A549 (cell line): ENCODE measurements at regions not wholly inside any gene's neighbourhood (a gene's known extent, or its start where the extent isn't known, plus 50 kb on each side); places are given as distances from the start of the nearest gene placed in this dataset.

Experiments used
- ATAC-seq, 2 experiments: fragments of 200-7000 bp in 1 of 2; fragments of >200 bp in 1 of 2; cut with Nextera tagmentation in 1 of 2; cut with Tn5 transposase in 1 of 2; 3 replicates each; pipeline versions ENCODE4 v1.8.0 to v1.9.1; 2018 to 2020; ENCODE audit warnings: mild to moderate bottlenecking in 1 of 2, moderate library complexity in 1 of 2
- CTCF ChIA-PET: fragments of 300-600 bp; sonication (Branson Sonifier 250); formaldehyde crosslinking; extraction: SDS; loops from one replicate; lab custom pipeline; 2021; ENCODE audit warnings: antibody characterized with exemption, inconsistent platforms; lab: Yijun Ruan, JAX
- POLR2A ChIA-PET: fragments of 350-600 bp; formaldehyde crosslinking; extraction: SDS; loops from one replicate; lab custom pipeline; 2021; ENCODE audit warnings: antibody characterized with exemption, inconsistent platforms; lab: Yijun Ruan, JAX
- DNase-seq, 2 experiments: peaks; one replicate each; pipeline versions ENCODE4 v3.0.0 to v3.0.0-alpha.2; 2011 to 2016; ENCODE audit warnings: low read depth in 1 of 2, low spot score in 1 of 2
- FAIRE-seq: peaks from 2 replicates; lab custom pipeline; 2011; peaks lifted over from hg19 to GRCh38; lab: Jason Lieb, UNC
- H3K27ac ChIP-seq, 2 experiments: fragments of >200 bp; sonication (Bioruptor Twin); formaldehyde crosslinking; 3 replicates each; pipeline ENCODE4 v1.5.1; 2016 to 2017
- H3K4me1 ChIP-seq: fragments of >200 bp; sonication (Bioruptor Twin); formaldehyde crosslinking; 3 replicates; pipeline ENCODE4 v1.6.1; 2016
- H3K4me2 ChIP-seq: fragments of >200 bp; sonication (Bioruptor Twin); formaldehyde crosslinking; 3 replicates; pipeline ENCODE4 v1.6.1; 2016
- H3K4me3 ChIP-seq: fragments of >200 bp; sonication (Bioruptor Twin); formaldehyde crosslinking; 3 replicates; pipeline ENCODE4 v1.5.1; 2016
- H3K9me3 ChIP-seq: fragments of >200 bp; sonication (Bioruptor Twin); formaldehyde crosslinking; 3 replicates; pipeline ENCODE4 v1.6.1; 2016
- BHLHE40 ChIP-seq: IDR thresholded peaks from 2 replicates; pipeline ENCODE4 v1.6.1; 2012; ENCODE audit warnings: low read depth, low read length, inconsistent platforms
- EHF ChIP-seq: fragments of 250-450 bp; sonication (Bioruptor Pico); IDR thresholded peaks from 2 replicates; pipeline ENCODE4 v1.5.0; 2020; ENCODE audit warnings: mild to moderate bottlenecking
- EP300 ChIP-seq, 2 experiments: fragments of >200 bp; sonication (Bioruptor Twin); formaldehyde crosslinking; IDR thresholded peaks; 2 replicates in 1 of 2; 3 replicates in 1 of 2; pipeline ENCODE4 v1.6.1; 2016 to 2017
- FOSL2 ChIP-seq, 2 experiments: fragments of 450-650 bp in 1 of 2; fragments of >200 bp in 1 of 2; sonication (Bioruptor Twin) in 1 of 2; formaldehyde crosslinking; IDR thresholded peaks; 2 replicates each; pipeline versions ENCODE4 v1.5.0 to v1.6.1; 2016 to 2020; ENCODE audit warnings: mild to moderate bottlenecking in 1 of 2, moderate library complexity in 1 of 2
- GATA3 ChIP-seq: IDR thresholded peaks from 2 replicates; pipeline ENCODE4 v1.6.1; 2012; ENCODE audit warnings: borderline replicate concordance
- HEYL ChIP-seq: fragments of 250-450 bp; sonication (Bioruptor Pico); IDR thresholded peaks from 2 replicates; pipeline ENCODE4 v1.8.0; 2021; ENCODE audit warnings: mild to moderate bottlenecking, moderate library complexity
- HOXB13 ChIP-seq: fragments of 250-450 bp; sonication (Bioruptor Pico); IDR thresholded peaks from 2 replicates; pipeline ENCODE4 v1.5.0; 2020; ENCODE audit warnings: low read depth, mild to moderate bottlenecking, moderate library complexity
- HOXB5 ChIP-seq: fragments of 250-450 bp; sonication (Bioruptor Pico); IDR thresholded peaks from 2 replicates; pipeline ENCODE4 v1.5.0; 2020; ENCODE audit warnings: mild to moderate bottlenecking, moderate library complexity
- KDM5A ChIP-seq: fragments of 200-600 bp; sonication (generic); IDR thresholded peaks from 2 replicates; pipeline ENCODE4 v1.6.1; 2016; ENCODE audit warnings: antibody characterized with exemption, mild to moderate bottlenecking
- MAFK ChIP-seq: fragments of 450-650 bp; IDR thresholded peaks from 2 replicates; pipeline ENCODE4 v1.6.1; 2014; ENCODE audit not compliant: partially characterized antibody
- MYC ChIP-seq: IDR thresholded peaks from 2 replicates; pipeline ENCODE4 v1.6.1; 2012; ENCODE audit warnings: mild to moderate bottlenecking, inconsistent platforms, low read length, improper control_type of control experiment, borderline replicate concordance
- NFE2L2 ChIP-seq: fragments of 150-350 bp; conservative IDR thresholded peaks from 2 replicates; pipeline ENCODE4 v1.6.1; 2014; ENCODE audit warnings: low read length
- PHF8 ChIP-seq: fragments of 200-600 bp; sonication (generic); IDR thresholded peaks from 2 replicates; pipeline ENCODE4 v1.6.1; 2016; ENCODE audit warnings: low read depth, mild to moderate bottlenecking, antibody characterized with exemption, moderate library complexity, borderline replicate concordance
- POLR2A ChIP-seq: IDR thresholded peaks from 2 replicates; pipeline ENCODE4 v1.6.1; 2012; ENCODE audit warnings: mild to moderate bottlenecking, low read length
- POLR2AphosphoS2 ChIP-seq: conservative IDR thresholded peaks from 2 replicates; pipeline ENCODE4 v1.6.1; 2012; ENCODE audit warnings: low read length, improper control_type of control experiment, inconsistent platforms
- RAD21 ChIP-seq, 2 experiments: fragments of >200 bp in 1 of 2; sonication (Bioruptor Twin) in 1 of 2; formaldehyde crosslinking in 1 of 2; IDR thresholded peaks in 1 of 2; conservative IDR thresholded peaks in 1 of 2; 2 replicates in 1 of 2; 3 replicates in 1 of 2; pipeline ENCODE4 v1.6.1; 2012 to 2018; ENCODE audit warnings: inconsistent platforms in 1 of 2
- RARB ChIP-seq: fragments of 250-450 bp; sonication (Bioruptor Pico); IDR thresholded peaks from 2 replicates; pipeline ENCODE4 v1.8.0; 2021; ENCODE audit warnings: mild to moderate bottlenecking, moderate library complexity
- TFCP2L1 ChIP-seq: fragments of 250-450 bp; sonication (Bioruptor Pico); IDR thresholded peaks from 2 replicates; pipeline ENCODE4 v1.5.0; 2021; ENCODE audit warnings: mild to moderate bottlenecking
- ZFP36 ChIP-seq: fragments of 450-650 bp; IDR thresholded peaks from 2 replicates; pipeline ENCODE4 v1.6.1; 2014; ENCODE audit warnings: borderline replicate concordance; ENCODE audit not compliant: partially characterized antibody
- WGBS: methylation state at CpG from one replicate; pipeline ENCODE4 v1.1.6; 2017; ENCODE audit errors: missing lambda C conversion rate; 5-methylcytosine and 5-hydroxymethylcytosine counted together
- TF ChIP-seq, protein P1 (sequence below): fragments of >200 bp; sonication (Bioruptor Twin); formaldehyde crosslinking; IDR thresholded peaks from 3 replicates; pipeline ENCODE4 v1.5.1; 2016
- TF ChIP-seq, protein P2 (sequence below): IDR thresholded peaks from 2 replicates; pipeline ENCODE4 v1.6.1; 2012; ENCODE audit warnings: low read depth, borderline replicate concordance
- TF ChIP-seq, protein P3 (sequence below): fragments of >200 bp; sonication (Bioruptor Twin); formaldehyde crosslinking; IDR thresholded peaks from 3 replicates; pipeline ENCODE4 v1.6.1; 2016
- TF ChIP-seq, protein P4 (sequence below): fragments of 150-350 bp; IDR thresholded peaks from 2 replicates; pipeline ENCODE4 v1.6.1; 2014; ENCODE audit warnings: low read depth, mild to moderate bottlenecking, low read length
- TF ChIP-seq, protein P5 (sequence below): fragments of 450-650 bp; IDR thresholded peaks from 2 replicates; pipeline ENCODE4 v1.6.1; 2014; ENCODE audit warnings: antibody characterized with exemption

DNA sequence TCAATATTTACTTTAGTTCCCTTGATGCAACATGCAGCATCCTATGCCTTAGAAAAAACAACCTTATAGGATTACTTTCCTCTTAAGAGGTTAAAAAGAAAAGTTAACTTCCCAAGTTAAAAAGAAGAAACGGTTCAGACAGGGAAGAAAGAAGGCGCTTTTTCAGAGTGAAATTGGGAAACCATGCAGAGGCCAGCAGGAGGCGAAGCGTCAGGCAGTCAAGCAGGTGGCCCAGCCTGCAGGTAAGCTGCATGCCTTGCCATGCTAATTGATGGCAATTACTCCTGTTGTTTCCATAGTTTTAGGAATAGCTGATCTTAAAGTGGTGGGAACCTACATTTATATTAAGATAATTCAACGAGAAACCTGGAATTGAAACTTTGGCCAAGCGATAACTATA, 302.6 kb upstream of the SP4 start:
- Histone ChIP-seq H3K4me2 (no peak overlapping the region), H3K4me3 (no peak overlapping the region), H3K4me1 (no peaks in the 10 kb centered on the region), H3K27ac (no peak overlapping the region), H3K9me3 (no peaks in the 10 kb centered on the region)
- CTCF ChIA-PET, result no interaction called here
- FAIRE-seq, result no peak
- no peak for ATAC-seq
- TF ChIP-seq MYC (no peak), NFE2L2 (no peak), EP300 (IDR thresholded peaks at IDR 0.05) (no peak), RAD21 (conservative IDR thresholded peaks at IDR 0.05 in 1 of 2, IDR thresholded peaks at IDR 0.05 in 1 of 2) (no peak), MAFK (no peak), POLR2A (no peak), HEYL (CRISPR knock-in tag) (no peak)
- TF ChIP-seq, protein P1, sequence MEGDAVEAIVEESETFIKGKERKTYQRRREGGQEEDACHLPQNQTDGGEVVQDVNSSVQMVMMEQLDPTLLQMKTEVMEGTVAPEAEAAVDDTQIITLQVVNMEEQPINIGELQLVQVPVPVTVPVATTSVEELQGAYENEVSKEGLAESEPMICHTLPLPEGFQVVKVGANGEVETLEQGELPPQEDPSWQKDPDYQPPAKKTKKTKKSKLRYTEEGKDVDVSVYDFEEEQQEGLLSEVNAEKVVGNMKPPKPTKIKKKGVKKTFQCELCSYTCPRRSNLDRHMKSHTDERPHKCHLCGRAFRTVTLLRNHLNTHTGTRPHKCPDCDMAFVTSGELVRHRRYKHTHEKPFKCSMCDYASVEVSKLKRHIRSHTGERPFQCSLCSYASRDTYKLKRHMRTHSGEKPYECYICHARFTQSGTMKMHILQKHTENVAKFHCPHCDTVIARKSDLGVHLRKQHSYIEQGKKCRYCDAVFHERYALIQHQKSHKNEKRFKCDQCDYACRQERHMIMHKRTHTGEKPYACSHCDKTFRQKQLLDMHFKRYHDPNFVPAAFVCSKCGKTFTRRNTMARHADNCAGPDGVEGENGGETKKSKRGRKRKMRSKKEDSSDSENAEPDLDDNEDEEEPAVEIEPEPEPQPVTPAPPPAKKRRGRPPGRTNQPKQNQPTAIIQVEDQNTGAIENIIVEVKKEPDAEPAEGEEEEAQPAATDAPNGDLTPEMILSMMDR, result no peak
- TF ChIP-seq, protein P2, sequence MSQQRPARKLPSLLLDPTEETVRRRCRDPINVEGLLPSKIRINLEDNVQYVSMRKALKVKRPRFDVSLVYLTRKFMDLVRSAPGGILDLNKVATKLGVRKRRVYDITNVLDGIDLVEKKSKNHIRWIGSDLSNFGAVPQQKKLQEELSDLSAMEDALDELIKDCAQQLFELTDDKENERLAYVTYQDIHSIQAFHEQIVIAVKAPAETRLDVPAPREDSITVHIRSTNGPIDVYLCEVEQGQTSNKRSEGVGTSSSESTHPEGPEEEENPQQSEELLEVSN, result no peak
- POLR2A ChIA-PET, result no interaction called here
- whole genome bisulfite sequencing, result 10% methylated on average over 6 of the region's 6 CpGs
- DNase-seq, result no peak

DNA sequence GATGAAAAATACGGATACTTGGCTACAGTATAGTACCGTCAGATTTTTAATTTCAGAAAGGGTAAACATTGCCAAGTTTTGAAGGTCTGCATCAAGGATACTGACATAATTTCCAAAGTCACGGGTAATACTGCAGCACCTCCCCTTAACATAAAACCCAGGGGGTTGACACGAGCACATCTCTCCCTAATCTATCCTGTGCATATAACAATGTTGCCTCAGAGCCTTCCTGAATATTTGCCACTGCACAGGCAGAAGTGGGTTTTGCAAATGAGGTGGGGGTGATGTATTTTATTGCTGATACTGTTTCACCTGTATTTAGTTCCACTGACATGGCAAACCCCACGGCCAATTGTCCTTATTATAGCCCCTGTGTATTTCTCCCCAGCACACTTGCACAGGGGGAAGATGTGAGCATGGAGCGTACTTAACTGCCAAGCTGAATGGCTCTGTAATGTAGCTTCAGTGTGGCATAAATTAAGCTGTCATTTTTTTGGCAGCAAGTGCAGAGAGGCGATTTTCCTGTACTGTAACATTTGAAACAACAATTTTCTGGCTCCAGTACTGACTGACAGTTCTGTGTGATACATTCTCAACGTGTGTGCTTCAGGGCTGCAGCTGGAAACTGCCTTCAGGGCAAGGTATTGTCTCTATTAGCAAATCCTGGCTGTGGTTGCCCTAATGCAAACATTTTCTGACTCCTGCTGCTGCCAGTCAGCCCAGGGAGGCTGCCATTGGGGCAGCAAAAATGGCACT, 299.6 kb upstream of the SP4 start:
- H3K9me3 ChIP-seq, result no peaks in the 10 kb centered on the region
- H3K27ac ChIP-seq, result no peak overlapping the region
- no peak for FAIRE-seq
- CTCF ChIA-PET, result no interaction called here
- ATAC-seq, result no peak
- WGBS, result 9% methylated on average over 8 of the region's 8 CpGs
- H3K4me2 ChIP-seq, result no peak overlapping the region
- no peak for DNase-seq
- no peak for TF ChIP-seq HOXB5 (CRISPR knock-in tag)
- TF ChIP-seq, protein P3, sequence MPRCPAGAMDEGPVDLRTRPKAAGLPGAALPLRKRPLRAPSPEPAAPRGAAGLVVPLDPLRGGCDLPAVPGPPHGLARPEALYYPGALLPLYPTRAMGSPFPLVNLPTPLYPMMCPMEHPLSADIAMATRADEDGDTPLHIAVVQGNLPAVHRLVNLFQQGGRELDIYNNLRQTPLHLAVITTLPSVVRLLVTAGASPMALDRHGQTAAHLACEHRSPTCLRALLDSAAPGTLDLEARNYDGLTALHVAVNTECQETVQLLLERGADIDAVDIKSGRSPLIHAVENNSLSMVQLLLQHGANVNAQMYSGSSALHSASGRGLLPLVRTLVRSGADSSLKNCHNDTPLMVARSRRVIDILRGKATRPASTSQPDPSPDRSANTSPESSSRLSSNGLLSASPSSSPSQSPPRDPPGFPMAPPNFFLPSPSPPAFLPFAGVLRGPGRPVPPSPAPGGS, result no peak
- no peak for TF ChIP-seq EHF (CRISPR knock-in tag)
- TF ChIP-seq, protein P4, sequence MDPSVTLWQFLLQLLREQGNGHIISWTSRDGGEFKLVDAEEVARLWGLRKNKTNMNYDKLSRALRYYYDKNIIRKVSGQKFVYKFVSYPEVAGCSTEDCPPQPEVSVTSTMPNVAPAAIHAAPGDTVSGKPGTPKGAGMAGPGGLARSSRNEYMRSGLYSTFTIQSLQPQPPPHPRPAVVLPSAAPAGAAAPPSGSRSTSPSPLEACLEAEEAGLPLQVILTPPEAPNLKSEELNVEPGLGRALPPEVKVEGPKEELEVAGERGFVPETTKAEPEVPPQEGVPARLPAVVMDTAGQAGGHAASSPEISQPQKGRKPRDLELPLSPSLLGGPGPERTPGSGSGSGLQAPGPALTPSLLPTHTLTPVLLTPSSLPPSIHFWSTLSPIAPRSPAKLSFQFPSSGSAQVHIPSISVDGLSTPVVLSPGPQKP, result no peak
- no peak for TF ChIP-seq PHF8
- no peak for TF ChIP-seq HOXB13 (CRISPR knock-in tag)
- TF ChIP-seq, protein P5, sequence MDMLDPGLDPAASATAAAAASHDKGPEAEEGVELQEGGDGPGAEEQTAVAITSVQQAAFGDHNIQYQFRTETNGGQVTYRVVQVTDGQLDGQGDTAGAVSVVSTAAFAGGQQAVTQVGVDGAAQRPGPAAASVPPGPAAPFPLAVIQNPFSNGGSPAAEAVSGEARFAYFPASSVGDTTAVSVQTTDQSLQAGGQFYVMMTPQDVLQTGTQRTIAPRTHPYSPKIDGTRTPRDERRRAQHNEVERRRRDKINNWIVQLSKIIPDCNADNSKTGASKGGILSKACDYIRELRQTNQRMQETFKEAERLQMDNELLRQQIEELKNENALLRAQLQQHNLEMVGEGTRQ, result no peak
- no peak for TF ChIP-seq RARB (CRISPR knock-in tag)
- TF ChIP-seq NFE2L2, result no peak
- TF ChIP-seq FOSL2 (IDR thresholded peaks at IDR 0.05), result no peak
- no peak for TF ChIP-seq FOSL2 (CRISPR knock-in tag; IDR thresholded peaks at IDR 0.05)
- no peak for TF ChIP-seq KDM5A
- TF ChIP-seq EP300 (IDR thresholded peaks at IDR 0.05), result no peak
- no peak for TF ChIP-seq MAFK
- no peak for TF ChIP-seq ZFP36
- no peak for TF ChIP-seq BHLHE40
- no peak for TF ChIP-seq TFCP2L1 (CRISPR knock-in tag)
- TF ChIP-seq RAD21 (conservative IDR thresholded peaks at IDR 0.05 in 1 of 2, IDR thresholded peaks at IDR 0.05 in 1 of 2), result no peak
- no peak for TF ChIP-seq GATA3
- TF ChIP-seq POLR2AphosphoS2, result no peak
- no peak overlapping the region for H3K4me3 ChIP-seq
- H3K4me1 ChIP-seq, result no peaks in the 10 kb centered on the region
- POLR2A ChIA-PET, result no interaction called here
